ENCODE measurements at regions not wholly inside any gene's neighbourhood (a gene's known extent, or its start where the extent isn't known, plus 50 kb on each side); places are given as distances from the start of the nearest gene placed in this dataset.

GRCh38 chr13:104766319-104766718 lies 1700.1 kb upstream of the SLC10A2 start:
- Histone ChIP-seq H4K20me1 (ENCODE audit: control insufficient read depth, insufficient read depth, low read depth, low read length) (no peaks in the 10 kb centered on the region), H3K27me3 (ENCODE audit: control insufficient read depth, low read length) (no peaks in the 10 kb centered on the region), H3K4me1 (ENCODE audit: control insufficient read depth, low read length) (no peaks in the 10 kb centered on the region), H3K79me2 (ENCODE audit: control insufficient read depth, low read length) (no peaks in the 10 kb centered on the region), H3F3A (ENCODE audit: control insufficient read depth, insufficient read depth) (no peaks in the 10 kb centered on the region), H3K4me3 (ENCODE audit: low read length) (no peak overlapping the region), H3K27ac (ENCODE audit: low read depth, low read length) (no peak overlapping the region), H3K9me2 (replicated peaks; ENCODE audit: control insufficient read depth, low read length) (no peaks in the 10 kb centered on the region), H3K4me2 (ENCODE audit: low read length) (no peak overlapping the region), H3K9me3 (ENCODE audit: control insufficient read depth, insufficient read depth, low read length) (no peaks in the 10 kb centered on the region), H3K36me3 (ENCODE audit: control insufficient read depth, low read length) (no peaks in the 10 kb centered on the region)
- TF ChIP-seq CTCF (IDR thresholded peaks at IDR 0.05; ENCODE audit: low read depth, low read length, poor library complexity, severe bottlenecking) (no peak), EZH2phosphoT487 (IDR thresholded peaks at IDR 0.05; ENCODE audit: borderline replicate concordance, low read length) (no peak)

DNA sequence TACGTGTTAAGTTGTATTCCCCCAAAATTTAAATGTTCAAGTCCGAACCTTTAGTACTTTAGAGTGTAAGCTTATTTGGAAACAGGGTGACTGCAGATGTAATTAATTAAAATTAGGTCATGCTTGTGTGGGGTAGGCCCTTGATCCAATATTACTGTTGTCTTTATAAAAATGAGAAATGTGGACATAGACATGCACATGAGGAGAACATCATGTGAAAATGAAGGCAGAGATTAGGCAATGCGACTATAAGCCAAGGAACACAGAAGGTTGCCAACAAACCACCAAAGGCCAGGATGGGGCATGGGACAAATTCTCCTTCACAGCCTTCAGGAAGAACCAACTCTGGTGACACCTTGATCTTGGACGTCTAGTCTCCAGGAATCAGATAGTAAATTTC lies 1698.4 kb upstream of the SLC10A2 start:
- H3K4me2 ChIP-seq (ENCODE audit: low read length): no peak overlapping the region
- no peaks in the 10 kb centered on the region for H4K20me1 ChIP-seq (ENCODE audit: control insufficient read depth, insufficient read depth, low read depth, low read length)
- no peak overlapping the region for H3K4me3 ChIP-seq (ENCODE audit: low read length)
- no peak overlapping the region for H3K27ac ChIP-seq (ENCODE audit: low read depth, low read length)
- H3K9me2 ChIP-seq (replicated peaks; ENCODE audit: control insufficient read depth, low read length): no peaks in the 10 kb centered on the region
- TF ChIP-seq EZH2phosphoT487 (IDR thresholded peaks at IDR 0.05; ENCODE audit: borderline replicate concordance, low read length) (no peak), CTCF (IDR thresholded peaks at IDR 0.05; ENCODE audit: low read depth, low read length, poor library complexity, severe bottlenecking) (no peak)
- no peaks in the 10 kb centered on the region for H3F3A ChIP-seq (ENCODE audit: control insufficient read depth, insufficient read depth)
- no peaks in the 10 kb centered on the region for H3K9me3 ChIP-seq (ENCODE audit: control insufficient read depth, insufficient read depth, low read length)
- H3K36me3 ChIP-seq (ENCODE audit: control insufficient read depth, low read length): no peaks in the 10 kb centered on the region
- H3K4me1 ChIP-seq (ENCODE audit: control insufficient read depth, low read length): no peaks in the 10 kb centered on the region
- H3K27me3 ChIP-seq (ENCODE audit: control insufficient read depth, low read length): no peaks in the 10 kb centered on the region
- no peaks in the 10 kb centered on the region for H3K79me2 ChIP-seq (ENCODE audit: control insufficient read depth, low read length)

DNA sequence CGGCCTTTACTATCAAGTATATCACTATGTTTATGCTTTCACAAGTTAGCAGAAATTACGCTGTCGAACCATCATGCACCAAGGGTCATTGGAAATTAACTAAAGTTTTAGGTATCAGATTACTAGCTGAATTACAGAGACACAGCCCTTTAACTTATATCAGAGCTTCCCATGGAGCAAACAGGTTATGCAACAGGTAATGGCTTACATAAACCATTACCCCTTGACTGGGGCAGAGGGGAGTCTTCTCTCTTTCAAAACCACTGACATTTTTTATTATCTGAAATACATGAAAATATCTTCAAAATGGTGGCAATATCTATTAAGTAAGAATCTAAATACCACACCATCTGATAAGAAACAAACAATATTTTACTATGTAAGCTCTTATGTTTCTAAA lies 1692.9 kb upstream of the SLC10A2 start:
- Histone ChIP-seq H3K9me3 (ENCODE audit: control insufficient read depth, insufficient read depth, low read length) (no peaks in the 10 kb centered on the region), H3K79me2 (ENCODE audit: control insufficient read depth, low read length) (no peaks in the 10 kb centered on the region), H3K27ac (ENCODE audit: low read depth, low read length) (no peak overlapping the region), H3K36me3 (ENCODE audit: control insufficient read depth, low read length) (no peaks in the 10 kb centered on the region), H3K27me3 (ENCODE audit: control insufficient read depth, low read length) (no peaks in the 10 kb centered on the region), H3K4me3 (ENCODE audit: low read length) (no peak overlapping the region), H3K4me1 (ENCODE audit: control insufficient read depth, low read length) (no peaks in the 10 kb centered on the region), H4K20me1 (ENCODE audit: control insufficient read depth, insufficient read depth, low read depth, low read length) (no peaks in the 10 kb centered on the region), H3K9me2 (replicated peaks; ENCODE audit: control insufficient read depth, low read length) (no peaks in the 10 kb centered on the region; the same call in 1 of the 2 replicates), H3K4me2 (ENCODE audit: low read length) (no peak overlapping the region), H3F3A (ENCODE audit: control insufficient read depth, insufficient read depth) (no peaks in the 10 kb centered on the region)
- TF ChIP-seq CTCF (IDR thresholded peaks at IDR 0.05; ENCODE audit: low read depth, low read length, poor library complexity, severe bottlenecking) (no peak), EZH2phosphoT487 (IDR thresholded peaks at IDR 0.05; ENCODE audit: borderline replicate concordance, low read length) (no peak)

DNA sequence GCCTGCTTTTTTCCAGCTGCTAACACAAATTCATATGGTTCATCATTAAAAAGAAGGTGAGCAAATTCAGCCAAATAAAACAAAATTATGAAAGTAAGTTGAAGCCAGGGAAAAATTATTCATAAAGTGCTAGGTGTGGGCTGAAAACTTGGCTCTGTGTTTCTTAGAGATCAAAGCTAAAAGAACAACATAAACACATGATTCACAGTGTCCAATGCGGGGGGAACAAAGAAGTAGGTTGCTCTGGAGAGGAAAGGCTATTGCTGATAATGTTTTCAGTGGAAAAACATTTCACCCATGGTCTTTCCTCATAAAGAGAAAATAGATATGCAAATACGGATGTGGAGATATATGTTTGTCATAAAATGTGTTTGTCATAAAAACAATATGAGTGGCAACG lies 1691.5 kb upstream of the SLC10A2 start:
- Histone ChIP-seq H3K27ac (ENCODE audit: low read depth, low read length) (no peak overlapping the region), H3K4me1 (ENCODE audit: control insufficient read depth, low read length) (no peaks in the 10 kb centered on the region), H3K27me3 (ENCODE audit: control insufficient read depth, low read length) (no peaks in the 10 kb centered on the region), H3K4me2 (ENCODE audit: low read length) (no peak overlapping the region), H3F3A (ENCODE audit: control insufficient read depth, insufficient read depth) (no peaks in the 10 kb centered on the region), H3K79me2 (ENCODE audit: control insufficient read depth, low read length) (no peaks in the 10 kb centered on the region), H3K9me2 (replicated peaks; ENCODE audit: control insufficient read depth, low read length) (no peaks in the 10 kb centered on the region; the same call in 1 of the 2 replicates), H4K20me1 (ENCODE audit: control insufficient read depth, insufficient read depth, low read depth, low read length) (no peaks in the 10 kb centered on the region), H3K36me3 (ENCODE audit: control insufficient read depth, low read length) (no peaks in the 10 kb centered on the region), H3K4me3 (ENCODE audit: low read length) (no peak overlapping the region), H3K9me3 (ENCODE audit: control insufficient read depth, insufficient read depth, low read length) (no peaks in the 10 kb centered on the region)
- TF ChIP-seq CTCF (IDR thresholded peaks at IDR 0.05; ENCODE audit: low read depth, low read length, poor library complexity, severe bottlenecking): no peak
- TF ChIP-seq EZH2phosphoT487 (IDR thresholded peaks at IDR 0.05; ENCODE audit: borderline replicate concordance, low read length): no peak
